NCI-H128 (cell line): ENCODE measurements at regions not wholly inside any gene's neighbourhood (a gene's known extent, or its start where the extent isn't known, plus 50 kb on each side); places are given as distances from the start of the nearest gene placed in this dataset.

Source experiments
- DNase-seq: peaks from one replicate; lab custom pipeline; 2025; ENCODE audit not compliant: unreplicated experiment; lab: John Stamatoyannopoulos, UW

DNA sequence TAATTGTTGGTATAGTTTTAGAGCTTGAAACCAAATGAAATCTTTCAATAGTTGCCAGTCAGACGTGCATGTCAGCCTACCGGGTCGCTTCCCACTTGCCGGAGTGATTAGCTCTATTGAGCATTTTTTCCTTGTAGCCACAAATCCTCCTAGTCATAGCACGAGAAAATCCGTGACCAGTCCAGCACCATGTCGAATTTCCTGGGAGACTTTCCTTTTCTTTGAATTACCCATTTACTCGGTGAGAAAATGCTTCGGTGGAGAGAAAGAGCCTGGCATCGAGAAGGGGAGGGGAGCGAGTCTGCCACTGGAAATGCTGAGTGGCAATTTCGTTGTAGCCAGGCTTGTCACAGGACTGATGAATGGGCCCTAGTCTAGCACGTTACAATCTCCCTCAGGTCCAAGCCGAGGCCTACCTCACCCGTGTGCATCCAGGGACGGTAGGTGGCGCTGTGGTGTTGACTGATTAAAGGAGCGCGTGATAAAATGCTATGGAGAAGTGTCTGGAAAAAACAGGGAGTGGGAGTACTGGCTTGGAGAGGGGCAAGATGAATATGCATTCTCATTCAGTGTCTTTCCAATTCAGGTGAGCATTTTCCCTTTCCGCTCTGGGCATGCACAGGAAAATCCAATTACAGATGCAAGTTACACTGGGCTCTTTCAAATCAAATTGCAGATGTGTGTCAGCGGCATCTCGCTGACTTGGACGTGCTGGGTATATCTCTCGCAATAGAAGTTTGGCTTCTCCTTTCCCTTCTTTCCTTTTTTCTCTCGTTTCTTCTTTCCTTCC lies 238.8 kb downstream of the EDEM1 start:
- DNase-seq, result peak; percentile 82

DNA sequence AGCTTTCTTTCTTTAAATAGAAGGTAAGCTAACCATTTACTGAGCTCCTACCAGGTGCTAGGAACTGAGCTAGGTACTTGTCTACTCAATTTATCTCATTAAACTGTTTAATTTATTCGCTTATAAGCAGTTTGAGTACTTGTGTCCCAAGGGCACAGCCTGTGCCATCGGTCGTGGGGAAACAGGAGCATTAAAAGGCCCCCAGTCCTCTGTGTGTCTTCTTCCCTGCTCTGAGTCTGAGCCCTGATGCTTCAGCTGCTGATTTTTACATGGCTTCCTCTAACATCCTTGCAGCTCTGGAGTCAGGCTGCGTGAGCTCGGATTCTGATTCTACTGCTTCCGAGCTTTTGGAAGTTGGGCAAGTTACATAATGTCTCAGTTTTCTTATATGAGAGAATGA lies 239.5 kb downstream of the EDEM1 start:
- no peak for DNase-seq

DNA sequence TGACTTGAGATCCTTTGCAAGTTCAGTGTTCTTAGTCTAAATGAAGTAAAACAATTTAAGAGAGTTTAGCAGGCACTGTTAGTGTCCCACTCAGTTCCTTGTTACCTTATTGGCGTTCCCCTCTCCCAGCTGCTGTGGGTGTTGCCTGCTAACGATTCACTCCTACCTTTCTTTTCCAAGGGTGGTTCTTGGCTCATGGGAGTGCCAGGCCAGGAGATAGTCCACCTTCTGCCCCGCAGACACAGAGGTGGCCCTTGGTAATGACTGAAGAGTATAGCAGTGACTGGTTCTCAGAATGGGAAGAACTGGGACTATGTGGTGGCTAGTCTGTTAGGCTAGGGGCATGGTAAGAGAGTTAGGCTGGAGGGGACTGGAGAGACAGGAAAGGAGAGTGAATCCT lies 240.4 kb downstream of the EDEM1 start:
- no peak for DNase-seq

DNA sequence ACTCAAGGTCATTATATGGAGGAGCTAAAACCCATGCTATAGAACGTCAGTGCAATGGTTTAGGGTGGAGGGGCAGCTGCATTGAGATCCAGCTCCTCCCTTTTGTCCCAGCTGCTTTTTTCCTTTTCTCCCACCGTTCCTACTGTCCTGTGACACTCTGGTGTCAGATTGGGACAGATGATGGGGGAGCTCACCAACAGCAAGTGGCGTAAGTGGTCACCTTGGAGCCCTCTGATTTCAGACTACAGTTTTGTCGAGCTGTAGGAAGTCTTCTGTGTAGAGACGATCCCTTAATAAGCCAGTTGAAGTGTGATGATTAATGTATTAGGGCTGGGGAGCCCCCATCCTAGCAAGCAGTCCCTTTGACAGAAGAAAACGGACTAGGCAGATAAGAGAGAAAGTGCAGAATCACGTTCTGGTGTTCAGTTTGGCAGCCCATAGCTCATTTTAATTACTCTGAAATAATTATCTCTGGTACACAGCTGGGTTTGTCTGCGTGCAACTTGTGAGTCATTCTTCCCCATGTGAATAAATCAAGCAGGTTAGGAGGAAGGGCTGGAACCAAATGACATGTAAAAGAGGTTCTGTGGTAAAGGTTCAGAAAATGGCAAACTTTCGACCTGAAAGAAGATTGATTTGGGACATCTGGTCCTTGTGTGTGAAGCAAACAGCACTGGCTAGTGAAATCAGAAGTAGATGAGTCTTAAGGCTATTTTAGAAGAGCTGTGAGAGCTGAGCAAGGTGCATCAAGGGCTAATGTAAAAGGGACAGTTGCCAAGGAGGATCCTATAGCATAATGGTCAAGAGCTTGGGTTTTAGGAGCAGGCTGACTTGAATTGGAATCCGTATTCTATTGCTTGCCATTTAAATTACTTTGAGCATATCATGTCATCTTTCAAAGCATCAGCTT lies 241.4 kb downstream of the EDEM1 start:
- no peak for DNase-seq

GRCh38 chr3:5429517-5429890 lies 242.0 kb downstream of the EDEM1 start:
- no peak for DNase-seq

- no peak for DNase-seq
These were observed 243.2 kb downstream of the EDEM1 start for GRCh38 chr3:5430701-5431100.

- DNase-seq, result no peak
These were observed 243.6 kb downstream of the EDEM1 start for GRCh38 chr3:5431146-5431545.

DNA sequence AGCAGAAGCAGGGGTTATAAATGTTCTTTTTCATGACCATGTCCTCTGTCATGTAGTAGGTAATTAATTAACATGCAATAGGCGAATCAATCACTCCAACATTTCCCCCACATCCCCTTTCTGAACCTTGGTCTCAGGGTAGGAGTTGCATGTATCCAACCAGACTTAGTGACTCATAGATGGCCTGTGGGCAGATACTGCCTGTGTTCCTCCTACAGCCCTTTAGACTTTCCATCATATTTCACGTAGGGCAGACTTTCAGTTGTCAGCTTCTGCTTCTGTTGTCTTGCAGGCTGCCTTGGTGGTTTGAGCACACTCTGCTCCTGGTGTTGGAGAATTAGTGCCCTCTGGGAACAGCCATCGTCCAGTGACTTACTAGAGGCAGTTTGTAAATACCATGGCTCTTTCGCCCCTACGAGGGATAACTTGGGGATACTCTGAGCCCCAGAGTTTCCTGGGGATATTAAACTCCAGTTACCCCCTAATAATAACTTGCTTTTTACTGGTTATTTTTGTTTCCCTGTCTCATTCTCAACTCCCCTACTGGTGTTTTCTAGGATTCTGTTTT lies 244.4 kb downstream of the EDEM1 start:
- DNase-seq, result no peak

DNA sequence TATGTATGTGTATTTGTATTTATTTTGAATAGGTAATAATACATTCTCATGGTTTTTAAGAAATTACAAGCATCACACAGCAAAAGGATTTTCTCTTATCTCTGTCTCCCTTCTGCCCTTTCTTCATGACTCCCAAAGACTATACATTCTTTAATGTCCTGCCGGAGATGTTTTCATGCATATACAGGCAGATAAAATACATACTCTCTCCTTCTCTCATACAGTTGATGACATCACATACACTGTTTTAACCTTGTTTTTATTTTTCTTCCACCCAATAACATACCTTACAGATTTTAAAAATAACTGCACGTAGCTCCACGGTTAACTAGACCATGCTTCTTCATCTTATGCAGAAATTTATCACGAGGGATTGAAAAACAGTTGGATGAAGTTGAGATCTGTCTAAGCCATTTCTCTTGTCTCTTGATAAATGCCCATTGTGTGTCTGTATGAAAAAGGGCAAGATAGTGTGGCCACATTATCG lies 249.8 kb downstream of the EDEM1 start:
- DNase-seq, result no peak

DNA sequence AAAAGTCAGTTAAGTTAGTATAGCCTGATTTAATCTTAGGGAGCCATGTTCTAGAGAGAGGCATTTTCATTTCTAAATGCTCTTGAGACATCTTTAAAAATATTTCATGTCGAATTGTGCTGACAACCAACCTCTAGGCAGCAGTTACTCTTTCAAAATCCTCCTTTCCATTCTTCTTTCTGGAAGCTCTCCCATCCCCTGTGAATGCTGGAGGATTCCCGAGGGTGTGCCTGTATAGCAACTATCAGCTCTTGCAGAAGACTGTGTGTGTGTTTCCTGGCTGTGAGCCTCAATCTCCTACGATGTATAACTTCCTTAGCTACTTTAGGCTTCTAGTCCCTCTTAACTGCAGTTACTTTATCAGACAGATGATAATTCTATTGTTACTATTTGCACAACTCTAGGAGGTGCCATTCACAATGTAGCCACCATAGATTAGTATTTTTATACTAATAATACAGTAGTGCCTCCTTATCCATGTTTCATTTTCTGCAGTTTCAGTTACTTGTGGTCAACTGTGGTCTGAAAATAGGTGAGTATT lies 250.3 kb downstream of the EDEM1 start:
- DNase-seq, result no peak

DNA sequence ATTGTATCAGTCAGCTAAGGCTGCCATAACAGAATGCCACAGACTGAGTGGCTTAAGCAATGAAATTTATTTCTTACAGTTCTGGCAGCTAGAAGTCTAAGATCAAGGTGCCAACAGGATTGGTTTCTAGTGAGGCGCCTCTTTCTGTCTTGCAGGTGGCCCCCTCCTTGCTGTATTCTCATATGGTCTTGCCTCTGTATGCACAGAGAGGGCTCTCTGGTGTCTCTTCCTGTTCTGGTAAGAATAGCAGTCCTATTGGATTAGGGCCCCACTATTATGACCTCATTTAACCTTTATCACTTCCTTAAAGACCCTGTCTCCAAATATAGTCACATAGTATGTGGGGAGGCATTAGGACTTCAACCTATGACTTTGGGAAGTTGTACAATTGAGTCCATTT lies 253.9 kb downstream of the EDEM1 start:
- no peak for DNase-seq

DNA sequence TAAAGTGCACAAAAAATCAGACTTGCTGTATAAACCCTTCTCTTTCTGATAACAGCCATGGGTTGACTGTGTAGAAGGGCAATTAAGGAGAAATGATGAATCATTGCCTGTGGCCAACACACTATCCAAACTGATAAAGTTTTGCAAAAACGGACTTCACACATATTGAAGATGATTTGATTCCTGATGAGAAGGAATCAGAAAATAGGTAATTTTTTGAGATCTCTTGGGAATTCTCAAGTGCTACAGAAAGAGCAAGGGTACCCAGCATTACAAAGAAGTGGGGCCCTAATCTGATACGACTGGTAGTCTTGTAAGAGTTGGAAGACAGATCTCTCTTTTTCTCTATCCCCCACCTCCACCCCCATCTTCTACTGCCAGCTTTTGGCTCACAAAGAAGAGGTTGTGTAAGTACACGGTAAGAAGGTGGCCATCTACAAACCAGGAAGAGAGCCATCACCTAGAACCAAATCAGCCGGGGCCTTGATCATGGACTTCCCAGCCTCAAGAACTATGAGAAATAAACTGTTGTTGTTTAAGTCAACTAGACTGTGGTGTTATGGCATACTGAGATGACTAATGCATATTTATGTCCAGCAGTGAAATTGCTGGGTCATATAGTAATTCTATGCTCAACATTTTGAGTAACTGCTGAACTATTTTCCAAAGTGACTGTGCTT lies 254.7 kb downstream of the EDEM1 start:
- DNase-seq, result no peak

GRCh38 chr3:5442786-5443138 lies 255.3 kb downstream of the EDEM1 start:
- DNase-seq, result no peak

GRCh38 chr3:5444253-5444652 lies 256.7 kb downstream of the EDEM1 start:
- no peak for DNase-seq

- DNase-seq, result no peak
These were observed 258.2 kb downstream of the EDEM1 start for GRCh38 chr3:5445676-5446201.

GRCh38 chr3:5448246-5448645 lies 260.7 kb downstream of the EDEM1 start:
- no peak for DNase-seq

- DNase-seq, result no peak
These were observed 261.3 kb downstream of the EDEM1 start for GRCh38 chr3:5448816-5449215.

DNA sequence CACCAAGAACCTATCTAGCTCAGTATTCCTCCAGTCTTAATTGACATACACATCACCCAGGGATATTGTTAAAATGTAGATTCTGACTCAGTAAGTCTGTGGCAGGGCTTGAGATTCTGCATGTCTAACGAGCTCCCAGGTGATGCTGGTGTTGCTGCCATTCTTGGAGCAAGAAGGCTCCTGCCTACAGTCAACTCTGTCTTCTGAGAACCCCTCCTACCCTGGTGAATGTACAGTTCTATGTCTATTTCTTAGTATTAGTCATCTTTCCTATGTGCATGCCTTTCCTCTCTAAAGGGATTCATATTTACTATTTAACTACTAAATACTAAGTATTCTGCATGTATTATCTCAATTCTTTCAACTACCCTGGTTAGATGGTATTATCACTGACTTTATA lies 268.7 kb downstream of the EDEM1 start:
- DNase-seq, result no peak

- DNase-seq, result no peak
These were observed 271.0 kb downstream of the EDEM1 start for GRCh38 chr3:5458526-5458925.

GRCh38 chr3:5462086-5462485 lies 274.6 kb downstream of the EDEM1 start:
- DNase-seq, result no peak

DNA sequence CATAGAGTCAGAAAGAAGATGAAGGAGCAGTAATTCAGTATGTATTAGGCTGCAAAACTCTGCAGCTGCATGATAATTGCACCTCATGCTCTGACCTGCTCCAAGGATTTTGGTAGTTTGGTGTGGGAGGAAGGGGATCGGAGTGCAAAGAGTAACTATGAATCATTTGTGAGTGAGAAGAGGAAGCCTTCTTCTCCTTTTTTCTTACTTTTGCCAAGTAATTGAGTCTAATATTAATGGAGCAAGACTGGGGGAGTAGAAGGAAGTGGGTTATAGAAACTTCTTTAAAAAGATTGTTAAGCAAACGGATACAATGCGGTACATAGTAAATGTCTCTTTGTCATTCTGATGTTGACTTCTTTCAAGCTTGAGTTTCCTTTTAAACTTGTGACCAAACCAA lies 276.5 kb downstream of the EDEM1 start:
- DNase-seq, result no peak
